HepG2 (cell line): ENCODE measurements at regions not wholly inside any gene's neighbourhood (a gene's known extent, or its start where the extent isn't known, plus 50 kb on each side); places are given as distances from the start of the nearest gene placed in this dataset.

Source experiments
- ATAC-seq: fragments of 200-7000 bp; cut with Tn5 transposase; 3 replicates; pipeline ENCODE4 v1.9.1; 2020; ENCODE audit warnings: mild to moderate bottlenecking, moderate library complexity
- BruUV-seq: library from RNA; stranded (reverse); fragments of 400-500 nt; replicated peaks from 2 replicates; lab custom pipeline; 2021; lab: Mats Ljungman, UMichigan
- CTCF ChIA-PET: fragments of 300-600 bp; formaldehyde crosslinking; extraction: SDS; loops from one replicate; lab custom pipeline; 2021; ENCODE audit warnings: low total read pairs, inconsistent platforms, low intra/inter-chr PET ratio; lab: Yijun Ruan, JAX
- POLR2A ChIA-PET: fragments of 350-600 bp; sonication (Branson Sonifier 250); formaldehyde crosslinking; loops from one replicate; lab custom pipeline; 2020; ENCODE audit warnings: antibody characterized with exemption, inconsistent platforms; lab: Yijun Ruan, JAX
- DNase-seq: peaks from one replicate; pipeline ENCODE4 v3.0.0-alpha.2; 2015; ENCODE audit warnings: low spot score
- FAIRE-seq: peaks from 3 replicates; lab custom pipeline; 2011; peaks lifted over from hg19 to GRCh38; lab: Jason Lieb, UNC
- H2AFZ ChIP-seq: one replicate; pipeline ENCODE4 v1.6.1; 2011; ENCODE audit warnings: low read length, inconsistent platforms
- H3K27ac ChIP-seq: fragments of 300-600 bp; 3 replicates; pipeline ENCODE4 v1.8.0; 2011; ENCODE audit warnings: mixed run types, mild to moderate bottlenecking, mixed read lengths, low read length, inconsistent platforms; ENCODE audit not compliant: insufficient read depth; ENCODE audit errors: extremely low read length
- H3K27me3 ChIP-seq, 2 experiments: fragments of 200-600 bp in 1 of 2; 2 replicates in 1 of 2; 3 replicates in 1 of 2; pipeline versions ENCODE4 v1.6.0 to v1.8.0; 2011; ENCODE audit warnings: low read length in 2 of 2, mild to moderate bottlenecking in 2 of 2, moderate library complexity in 2 of 2, inconsistent platforms in 1 of 2; ENCODE audit not compliant: insufficient read depth in 2 of 2, control insufficient read depth in 1 of 2
- H3K36me3 ChIP-seq, 2 experiments: fragments of 200-600 bp in 1 of 2; replicated peaks in 1 of 2; 2 replicates in 1 of 2; 3 replicates in 1 of 2; pipeline versions ENCODE4 v1.5.1 to v1.8.0; 2011; ENCODE audit warnings: low read length in 2 of 2, inconsistent platforms in 1 of 2; ENCODE audit not compliant: insufficient read depth in 2 of 2, control insufficient read depth in 1 of 2
- H3K4me1 ChIP-seq: 2 replicates; pipeline ENCODE4 v1.5.1; 2012; ENCODE audit warnings: low read length, inconsistent platforms; ENCODE audit not compliant: insufficient read depth
- H3K4me2 ChIP-seq: 2 replicates; pipeline ENCODE4 v1.6.0; 2011; ENCODE audit warnings: low read depth, low read length, inconsistent platforms
- H3K4me3 ChIP-seq, 3 experiments: fragments of 200-600 bp in 1 of 3; sonication (generic), shearing (Covaris generic) in 1 of 3; replicated peaks in 1 of 3; 2 replicates each; pipeline ENCODE4 v1.5.1; 2011 to 2016; ENCODE audit warnings: low read length in 3 of 3, inconsistent platforms in 2 of 3, low read depth in 2 of 3, mild to moderate bottlenecking in 2 of 3, control low read depth in 1 of 3, mixed read lengths in 1 of 3; ENCODE audit not compliant: insufficient read depth in 1 of 3
- H3K79me2 ChIP-seq: one replicate; pipeline ENCODE4 v1.6.1; 2011; ENCODE audit warnings: low read length, inconsistent platforms; ENCODE audit not compliant: insufficient read depth
- H3K9ac ChIP-seq: 2 replicates; pipeline ENCODE4 v1.6.0; 2011; ENCODE audit warnings: mild to moderate bottlenecking, low read depth, low read length, inconsistent platforms; ENCODE audit not compliant: insufficient read depth
- H3K9me3 ChIP-seq: 2 replicates; pipeline ENCODE4 v1.5.1; 2012; ENCODE audit warnings: mild to moderate bottlenecking, low read length
- H4K20me1 ChIP-seq: 2 replicates; pipeline ENCODE4 v1.6.0; 2011; ENCODE audit warnings: inconsistent platforms, mild to moderate bottlenecking, low read length, moderate library complexity; ENCODE audit not compliant: insufficient read depth
- BRCA1 ChIP-seq: sonication (generic); formaldehyde crosslinking; IDR thresholded peaks from 2 replicates; pipeline ENCODE4 v1.4.0; 2020; ENCODE audit warnings: missing genetic modification reagents
- HOXA3 ChIP-seq: sonication (generic); formaldehyde crosslinking; IDR thresholded peaks from 2 replicates; pipeline ENCODE4 v1.5.0; 2020; ENCODE audit warnings: missing genetic modification reagents
- KDM5A ChIP-seq: fragments of 200-600 bp; sonication (generic); IDR thresholded peaks from 2 replicates; pipeline ENCODE4 v1.7.0; 2018; ENCODE audit warnings: antibody characterized with exemption, mild to moderate bottlenecking, low read length, borderline replicate concordance
- KIAA2018 ChIP-seq: sonication (generic); formaldehyde crosslinking; IDR thresholded peaks from 2 replicates; pipeline ENCODE4 v1.5.0; 2020; ENCODE audit warnings: mild to moderate bottlenecking, missing genetic modification reagents, borderline replicate concordance
- MIXL1 ChIP-seq: IDR thresholded peaks from 2 replicates; pipeline ENCODE4 v1.6.1; 2016
- NCOA5 ChIP-seq: sonication (generic); formaldehyde crosslinking; IDR thresholded peaks from 2 replicates; pipeline ENCODE4 v1.4.0; 2020; ENCODE audit warnings: missing genetic modification reagents
- REPIN1 ChIP-seq: sonication (generic); formaldehyde crosslinking; IDR thresholded peaks from 2 replicates; pipeline ENCODE4 v1.8.0; 2022; ENCODE audit warnings: missing genetic modification reagents, low read depth, mild to moderate bottlenecking, borderline replicate concordance
- SETDB1 ChIP-seq: sonication (generic); formaldehyde crosslinking; IDR thresholded peaks from 2 replicates; pipeline ENCODE4 v1.5.1; 2020; ENCODE audit warnings: missing genetic modification reagents, mild to moderate bottlenecking, borderline replicate concordance
- YEATS2 ChIP-seq: sonication (generic); formaldehyde crosslinking; IDR thresholded peaks from 2 replicates; pipeline ENCODE4 v1.4.0; 2020; ENCODE audit warnings: missing genetic modification reagents, borderline replicate concordance
- YEATS4 ChIP-seq: sonication (generic); formaldehyde crosslinking; IDR thresholded peaks from 2 replicates; pipeline ENCODE4 v1.4.0; 2020; ENCODE audit warnings: missing genetic modification reagents, borderline replicate concordance
- ZNF121 ChIP-seq: sonication (generic); formaldehyde crosslinking; IDR thresholded peaks from 2 replicates; pipeline ENCODE4 v1.5.0; 2020; ENCODE audit warnings: mild to moderate bottlenecking, missing genetic modification reagents
- ZNF75D ChIP-seq: sonication (generic); formaldehyde crosslinking; IDR thresholded peaks from 2 replicates; pipeline ENCODE4 v1.8.1; 2023; ENCODE audit warnings: missing genetic modification reagents, mild to moderate bottlenecking, borderline replicate concordance
- ZNF780A ChIP-seq: sonication (generic); formaldehyde crosslinking; IDR thresholded peaks from 2 replicates; pipeline ENCODE4 v1.8.0; 2022; ENCODE audit warnings: mild to moderate bottlenecking, missing genetic modification reagents, moderate library complexity
- in situ Hi-C: cut with HindIII; loops from 2 replicates; pipeline ENCODE4 v1.10.0; 2017; ENCODE audit warnings: low pct_unique_long_range_greater_than_20kb; ENCODE audit not compliant: extremely low pct_ligation_motif_present
- intact Hi-C: fragments of 100-400 bp; cut with micrococcal nuclease; formaldehyde crosslinking; loops from one replicate; pipeline ENCODE4 v1.10.0; 2022; ENCODE audit not compliant: unreplicated experiment
- TF ChIP-seq, protein P1 (sequence below): sonication (generic); formaldehyde crosslinking; IDR thresholded peaks from 2 replicates; pipeline ENCODE4 v1.8.0; 2022; ENCODE audit warnings: mild to moderate bottlenecking, missing genetic modification reagents, moderate library complexity
- TF ChIP-seq, protein P2 (sequence below): sonication (generic); formaldehyde crosslinking; IDR thresholded peaks from 2 replicates; pipeline ENCODE4 v1.5.1; 2020; ENCODE audit warnings: mild to moderate bottlenecking, missing genetic modification reagents, borderline replicate concordance

DNA sequence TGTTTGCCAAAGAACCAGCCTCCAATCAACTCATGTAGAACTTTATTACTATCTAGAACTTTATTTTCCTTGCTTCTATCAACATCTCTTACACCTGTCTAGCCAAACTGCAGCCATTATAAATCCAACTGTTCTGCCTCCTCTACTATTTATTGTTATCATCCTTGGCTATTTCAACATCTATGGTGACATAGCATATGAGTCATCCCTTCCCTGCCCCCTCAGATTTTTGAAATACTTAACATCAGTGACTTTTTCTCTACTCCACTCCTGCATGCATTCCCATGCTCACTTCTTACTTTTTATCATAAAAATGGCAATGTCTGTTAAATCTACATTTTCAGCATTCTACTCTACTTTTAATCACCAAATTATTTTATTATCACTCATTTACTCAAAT lies 544.9 kb upstream of the NEGR1 start:
- Histone ChIP-seq H3K27me3 (no peaks in the 10 kb centered on the region), H3K9ac (no peak overlapping the region), H3K9me3 (peaks cover 70% of the 10 kb centered on the region), H3K79me2 (no peaks in the 10 kb centered on the region), H3K4me2 (no peak overlapping the region), H3K4me1 (no peaks in the 10 kb centered on the region), H4K20me1 (no peaks in the 10 kb centered on the region), H2AFZ (no peak overlapping the region), H3K27ac (no peak overlapping the region), H3K36me3 (no peaks in the 10 kb centered on the region), H3K4me3 (no peak overlapping the region)
- POLR2A ChIA-PET: no interaction called here
- no peak for FAIRE-seq
- intact Hi-C loops (no loop called here), in situ Hi-C loops (no loop called here)
- no TSS peak for BruUV-seq
- TF ChIP-seq, protein P1, sequence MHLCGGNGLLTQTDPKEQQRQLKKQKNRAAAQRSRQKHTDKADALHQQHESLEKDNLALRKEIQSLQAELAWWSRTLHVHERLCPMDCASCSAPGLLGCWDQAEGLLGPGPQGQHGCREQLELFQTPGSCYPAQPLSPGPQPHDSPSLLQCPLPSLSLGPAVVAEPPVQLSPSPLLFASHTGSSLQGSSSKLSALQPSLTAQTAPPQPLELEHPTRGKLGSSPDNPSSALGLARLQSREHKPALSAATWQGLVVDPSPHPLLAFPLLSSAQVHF: no peak
- no peak for TF ChIP-seq REPIN1 (CRISPR knock-in tag)
- TF ChIP-seq ZNF121: no peak
- TF ChIP-seq KIAA2018 (CRISPR knock-in tag): no peak
- TF ChIP-seq ZNF75D (CRISPR knock-in tag): no peak
- TF ChIP-seq, protein P2, sequence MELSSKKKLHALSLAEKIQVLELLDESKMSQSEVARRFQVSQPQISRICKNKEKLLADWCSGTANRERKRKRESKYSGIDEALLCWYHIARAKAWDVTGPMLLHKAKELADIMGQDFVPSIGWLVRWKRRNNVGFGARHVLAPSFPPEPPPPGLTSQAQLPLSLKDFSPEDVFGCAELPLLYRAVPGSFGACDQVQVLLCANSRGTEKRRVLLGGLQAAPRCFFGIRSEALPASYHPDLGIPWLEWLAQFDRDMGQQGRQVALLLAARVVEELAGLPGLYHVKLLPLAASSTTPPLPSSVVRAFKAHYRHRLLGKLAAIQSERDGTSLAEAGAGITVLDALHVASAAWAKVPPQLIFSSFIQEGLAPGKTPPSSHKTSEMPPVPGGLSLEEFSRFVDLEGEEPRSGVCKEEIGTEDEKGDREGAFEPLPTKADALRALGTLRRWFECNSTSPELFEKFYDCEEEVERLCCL: no peak
- no peak for TF ChIP-seq HOXA3 (CRISPR knock-in tag)
- no peak for TF ChIP-seq BRCA1 (CRISPR knock-in tag)
- no peak for TF ChIP-seq KDM5A
- TF ChIP-seq SETDB1 (CRISPR knock-in tag): no peak
- no peak for TF ChIP-seq YEATS4 (CRISPR knock-in tag)
- no peak for TF ChIP-seq ZNF780A (CRISPR knock-in tag)
- no peak for TF ChIP-seq YEATS2 (CRISPR knock-in tag)
- TF ChIP-seq MIXL1 (CRISPR knock-in tag): no peak
- TF ChIP-seq NCOA5: no peak
- CTCF ChIA-PET: no interaction called here
- ATAC-seq: no peak
- DNase-seq: no peak
